ENCODE measurements at regions not wholly inside any gene's neighbourhood (a gene's known extent, or its start where the extent isn't known, plus 50 kb on each side); places are given as distances from the start of the nearest gene placed in this dataset.

DNA sequence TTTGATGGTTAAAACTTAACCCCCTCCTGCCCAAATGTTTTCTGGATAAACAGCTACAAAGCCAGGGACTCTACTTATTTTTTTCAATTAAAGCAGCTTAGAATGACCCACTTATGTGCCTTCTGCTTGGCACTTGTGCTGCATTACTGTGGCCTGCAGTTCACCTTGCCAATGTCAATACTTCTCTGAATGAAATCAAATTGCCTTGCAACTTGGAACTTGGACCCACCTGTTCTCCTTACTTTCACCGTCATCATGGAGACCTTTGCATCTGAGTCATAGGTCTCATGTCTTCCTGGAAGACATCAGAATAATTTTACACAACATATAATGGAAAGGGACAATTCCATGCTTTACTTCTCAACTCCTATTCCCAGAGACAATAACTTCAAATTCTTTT, 92.1 kb upstream of the FHL2 start:
- POLR2A ChIA-PET: interaction anchor here (1.0 kb wide), 1 partner anchor 35 kb away, joined by 3 read pairs; no protein-coding TSS in a partner anchor
- ATAC-seq: no peak

DNA sequence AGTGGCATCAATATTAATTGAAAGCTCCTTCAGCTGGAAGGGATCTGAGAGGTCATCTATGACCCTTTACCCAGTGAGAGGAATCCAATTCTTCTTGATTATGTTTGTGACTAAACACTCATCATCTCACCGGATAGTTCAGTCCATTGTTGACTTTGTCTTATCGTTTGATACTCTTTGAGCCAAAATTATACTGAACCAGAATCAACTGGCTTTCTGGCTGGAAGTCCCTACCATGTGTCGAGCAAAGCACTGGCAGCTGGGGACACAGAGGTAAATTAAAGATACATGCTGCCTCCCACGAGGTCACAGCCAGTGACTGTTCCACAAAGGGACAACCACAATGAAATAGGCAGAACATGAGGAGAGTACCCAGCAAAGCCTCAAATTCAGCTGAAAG, 91.4 kb upstream of the FHL2 start:
- no TSS peak for BruUV-seq (replicated peaks)
- no peak overlapping the region for H2AFZ ChIP-seq (ENCODE audit: low read depth, low read length, poor library complexity, severe bottlenecking)
- intact Hi-C loops (cut with micrococcal nuclease): no loop called here
- DNase-seq (ENCODE audit: low read depth, low spot score): no peak
- H3K9ac ChIP-seq (ENCODE audit: low read length): no peak overlapping the region
- no peaks in the 10 kb centered on the region for H3K9me3 ChIP-seq (ENCODE audit: control insufficient read depth in 1 of 2, insufficient read depth in 1 of 2, low read depth in 1 of 2, low read length in 2 of 2)
- no peaks in the 10 kb centered on the region for H3K36me3 ChIP-seq (ENCODE audit: control insufficient read depth in 1 of 2, insufficient read depth in 2 of 2, low read length in 2 of 2)
- H4K20me1 ChIP-seq (ENCODE audit: insufficient read depth): no peaks in the 10 kb centered on the region
- no peaks in the 10 kb centered on the region for H3K79me2 ChIP-seq (ENCODE audit: insufficient read depth, low read length)
- CTCF ChIA-PET: no interaction called here
- H3K4me1 ChIP-seq (ENCODE audit: control insufficient read depth in 1 of 2, insufficient read depth in 2 of 2, low read length in 2 of 2): no peaks in the 10 kb centered on the region
- no peak overlapping the region for H3K4me2 ChIP-seq (ENCODE audit: low read length)
- TF ChIP-seq, protein P1, sequence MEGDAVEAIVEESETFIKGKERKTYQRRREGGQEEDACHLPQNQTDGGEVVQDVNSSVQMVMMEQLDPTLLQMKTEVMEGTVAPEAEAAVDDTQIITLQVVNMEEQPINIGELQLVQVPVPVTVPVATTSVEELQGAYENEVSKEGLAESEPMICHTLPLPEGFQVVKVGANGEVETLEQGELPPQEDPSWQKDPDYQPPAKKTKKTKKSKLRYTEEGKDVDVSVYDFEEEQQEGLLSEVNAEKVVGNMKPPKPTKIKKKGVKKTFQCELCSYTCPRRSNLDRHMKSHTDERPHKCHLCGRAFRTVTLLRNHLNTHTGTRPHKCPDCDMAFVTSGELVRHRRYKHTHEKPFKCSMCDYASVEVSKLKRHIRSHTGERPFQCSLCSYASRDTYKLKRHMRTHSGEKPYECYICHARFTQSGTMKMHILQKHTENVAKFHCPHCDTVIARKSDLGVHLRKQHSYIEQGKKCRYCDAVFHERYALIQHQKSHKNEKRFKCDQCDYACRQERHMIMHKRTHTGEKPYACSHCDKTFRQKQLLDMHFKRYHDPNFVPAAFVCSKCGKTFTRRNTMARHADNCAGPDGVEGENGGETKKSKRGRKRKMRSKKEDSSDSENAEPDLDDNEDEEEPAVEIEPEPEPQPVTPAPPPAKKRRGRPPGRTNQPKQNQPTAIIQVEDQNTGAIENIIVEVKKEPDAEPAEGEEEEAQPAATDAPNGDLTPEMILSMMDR (IDR thresholded peaks at IDR 0.05 in 2 of 3, conservative IDR thresholded peaks at IDR 0.05 in 1 of 3; ENCODE audit: borderline replicate concordance in 1 of 3, insufficient read depth in 1 of 3, low read depth in 2 of 3, low read length in 2 of 3): no peak
- TF ChIP-seq RAD21 (IDR thresholded peaks at IDR 0.05; ENCODE audit: low read depth) (no peak), EZH2phosphoT487 (IDR thresholded peaks at IDR 0.05; ENCODE audit: borderline replicate concordance) (no peak), TCF7L2 (IDR thresholded peaks at IDR 0.05; ENCODE audit: borderline replicate concordance, extremely low read depth, insufficient read depth, insufficient read length) (no peak), SRF (IDR thresholded peaks at IDR 0.05; ENCODE audit: low read depth) (no peak), JUND (IDR thresholded peaks at IDR 0.05) (no peak), ZNF274 (IDR thresholded peaks at IDR 0.05; ENCODE audit: low read depth, low read length) (no peak), ZFX (IDR thresholded peaks at IDR 0.05) (no peak)
- TF ChIP-seq, protein P2, sequence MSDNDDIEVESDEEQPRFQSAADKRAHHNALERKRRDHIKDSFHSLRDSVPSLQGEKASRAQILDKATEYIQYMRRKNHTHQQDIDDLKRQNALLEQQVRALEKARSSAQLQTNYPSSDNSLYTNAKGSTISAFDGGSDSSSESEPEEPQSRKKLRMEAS (IDR thresholded peaks at IDR 0.05): no peak
- TF ChIP-seq, protein P3, sequence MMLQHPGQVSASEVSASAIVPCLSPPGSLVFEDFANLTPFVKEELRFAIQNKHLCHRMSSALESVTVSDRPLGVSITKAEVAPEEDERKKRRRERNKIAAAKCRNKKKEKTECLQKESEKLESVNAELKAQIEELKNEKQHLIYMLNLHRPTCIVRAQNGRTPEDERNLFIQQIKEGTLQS (IDR thresholded peaks at IDR 0.05): no peak
- RAD21 ChIA-PET (ENCODE audit: low non-redundant PET in 1 of 2, low total read pairs in 2 of 2, uncharacterized antibody in 2 of 2, unreplicated experiment in 2 of 2): no interaction called here
- H3K4me3 ChIP-seq (replicated peaks in 1 of 2; ENCODE audit: low read depth in 1 of 2, low read length in 2 of 2): no peak overlapping the region
- POLR2A ChIA-PET: interaction anchor here (1.0 kb wide), 1 partner anchor 35 kb away, joined by 3 read pairs; no protein-coding TSS in a partner anchor
- no peak overlapping the region for H3K27ac ChIP-seq (ENCODE audit: low read depth, low read length)
- no peaks in the 10 kb centered on the region for H3K9me2 ChIP-seq (ENCODE audit: insufficient read depth)
- H3K27me3 ChIP-seq (ENCODE audit: insufficient read depth, low read length): peaks cover 21% of the 10 kb centered on the region
- no peak for ATAC-seq

More for the DNA sequence above, 92.1 kb upstream of the FHL2 start:
- no peaks in the 10 kb centered on the region for H3K79me2 ChIP-seq (ENCODE audit: insufficient read depth, low read length)
- H3K27ac ChIP-seq (ENCODE audit: low read depth, low read length): no peak overlapping the region
- H4K20me1 ChIP-seq (ENCODE audit: insufficient read depth): no peaks in the 10 kb centered on the region
- peaks cover 21% of the 10 kb centered on the region for H3K27me3 ChIP-seq (ENCODE audit: insufficient read depth, low read length)
- no peaks in the 10 kb centered on the region for H3K36me3 ChIP-seq (ENCODE audit: control insufficient read depth in 1 of 2, insufficient read depth in 2 of 2, low read length in 2 of 2)
- DNase-seq (ENCODE audit: low read depth, low spot score): no peak
- ChIA-PET CTCF (no interaction called here), RAD21 (ENCODE audit: low non-redundant PET in 1 of 2, low total read pairs in 2 of 2, uncharacterized antibody in 2 of 2, unreplicated experiment in 2 of 2) (no interaction called here)
- no peak overlapping the region for H2AFZ ChIP-seq (ENCODE audit: low read depth, low read length, poor library complexity, severe bottlenecking)
- H3K9ac ChIP-seq (ENCODE audit: low read length): no peak overlapping the region
- H3K4me1 ChIP-seq (ENCODE audit: control insufficient read depth in 1 of 2, insufficient read depth in 2 of 2, low read length in 2 of 2): no peaks in the 10 kb centered on the region
- no TSS peak for BruUV-seq (replicated peaks)
- intact Hi-C loops (cut with micrococcal nuclease): no loop called here
- no peak overlapping the region for H3K4me2 ChIP-seq (ENCODE audit: low read length)
- no peak for TF ChIP-seq JUND (IDR thresholded peaks at IDR 0.05)
- TF ChIP-seq, protein P4, sequence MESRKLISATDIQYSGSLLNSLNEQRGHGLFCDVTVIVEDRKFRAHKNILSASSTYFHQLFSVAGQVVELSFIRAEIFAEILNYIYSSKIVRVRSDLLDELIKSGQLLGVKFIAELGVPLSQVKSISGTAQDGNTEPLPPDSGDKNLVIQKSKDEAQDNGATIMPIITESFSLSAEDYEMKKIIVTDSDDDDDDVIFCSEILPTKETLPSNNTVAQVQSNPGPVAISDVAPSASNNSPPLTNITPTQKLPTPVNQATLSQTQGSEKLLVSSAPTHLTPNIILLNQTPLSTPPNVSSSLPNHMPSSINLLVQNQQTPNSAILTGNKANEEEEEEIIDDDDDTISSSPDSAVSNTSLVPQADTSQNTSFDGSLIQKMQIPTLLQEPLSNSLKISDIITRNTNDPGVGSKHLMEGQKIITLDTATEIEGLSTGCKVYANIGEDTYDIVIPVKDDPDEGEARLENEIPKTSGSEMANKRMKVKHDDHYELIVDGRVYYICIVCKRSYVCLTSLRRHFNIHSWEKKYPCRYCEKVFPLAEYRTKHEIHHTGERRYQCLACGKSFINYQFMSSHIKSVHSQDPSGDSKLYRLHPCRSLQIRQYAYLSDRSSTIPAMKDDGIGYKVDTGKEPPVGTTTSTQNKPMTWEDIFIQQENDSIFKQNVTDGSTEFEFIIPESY (IDR thresholded peaks at IDR 0.05; ENCODE audit: extremely low read depth, insufficient replicate concordance, low read length): no peak
- H3K4me3 ChIP-seq (replicated peaks in 1 of 2; ENCODE audit: low read depth in 1 of 2, low read length in 2 of 2): no peak overlapping the region
- H3K9me3 ChIP-seq (ENCODE audit: control insufficient read depth in 1 of 2, insufficient read depth in 1 of 2, low read depth in 1 of 2, low read length in 2 of 2): no peaks in the 10 kb centered on the region
- no peaks in the 10 kb centered on the region for H3K9me2 ChIP-seq (ENCODE audit: insufficient read depth)

Measured in HCT116 (cell line).